HCT116 (cell line): ENCODE measurements at regions not wholly inside any gene's neighbourhood (a gene's known extent, or its start where the extent isn't known, plus 50 kb on each side); places are given as distances from the start of the nearest gene placed in this dataset.

Source experiments
- ATAC-seq: fragments of 200-7000 bp; cut with Tn5 transposase; 2 replicates; pipeline ENCODE4 v1.9.1; 2020; ENCODE audit warnings: mild to moderate bottlenecking, moderate library complexity
- BruUV-seq: library from RNA; stranded (reverse); fragments of 400-500 nt; replicated peaks from 2 replicates; lab custom pipeline; 2021; lab: Mats Ljungman, UMichigan
- CTCF ChIA-PET: fragments of 300-600 bp; sonication (Branson Sonifier 250); formaldehyde crosslinking; loops from one replicate; lab custom pipeline; 2021; ENCODE audit warnings: antibody characterized with exemption; lab: Charles Lee
- POLR2A ChIA-PET: fragments of 300-600, 350-600 bp; sonication (Branson Sonifier 250); formaldehyde crosslinking; loops from one replicate; lab custom pipeline; 2021; ENCODE audit warnings: antibody characterized with exemption; lab: Charles Lee
- RAD21 ChIA-PET, 2 experiments: fragments of 300-600 bp; sonication (Branson Sonifier 250); formaldehyde crosslinking; loops; one replicate each; lab custom pipeline; 2023; ENCODE audit warnings: low total read pairs in 2 of 2; ENCODE audit not compliant: uncharacterized antibody in 2 of 2, unreplicated experiment in 2 of 2, low non-redundant PET in 1 of 2; lab: Charles Lee
- DNase-seq: peaks from one replicate; pipeline ENCODE4 v3.0.0-alpha.2; 2010; ENCODE audit warnings: low read depth, low spot score
- H2AFZ ChIP-seq: fragments of 200-600 bp; shearing (Covaris generic), sonication (generic); 2 replicates; pipeline ENCODE4 v1.6.1; 2017; ENCODE audit warnings: low read depth, mixed run types, mixed read lengths, antibody characterized with exemption, low read length; ENCODE audit not compliant: poor library complexity, severe bottlenecking
- H3K27ac ChIP-seq: 2 replicates; pipeline ENCODE4 v1.5.1; 2012; ENCODE audit warnings: low read depth, low read length
- H3K27me3 ChIP-seq: fragments of 200-600 bp; sonication (generic); 2 replicates; pipeline ENCODE4 v1.6.1; 2016; ENCODE audit warnings: mixed run types, low read length, mixed read lengths; ENCODE audit not compliant: insufficient read depth
- H3K36me3 ChIP-seq, 2 experiments: fragments of 200-500 bp in 1 of 2; fragments of 200-600 bp in 1 of 2; sonication (Bioruptor generic) in 1 of 2; sonication (generic) in 1 of 2; 2 replicates each; pipeline versions ENCODE4 v1.5.1 to v1.6.1; 2014 to 2016; ENCODE audit warnings: low read length in 2 of 2, inconsistent platforms in 1 of 2, mixed read lengths in 1 of 2, mixed run types in 1 of 2; ENCODE audit not compliant: insufficient read depth in 2 of 2, control insufficient read depth in 1 of 2
- H3K4me1 ChIP-seq, 2 experiments: fragments of 200-600 bp in 1 of 2; sonication (generic) in 1 of 2; 2 replicates each; pipeline versions ENCODE4 v1.5.1 to v1.6.1; 2012 to 2017; ENCODE audit warnings: low read length in 2 of 2, inconsistent platforms in 1 of 2, mild to moderate bottlenecking in 1 of 2, mixed read lengths in 1 of 2, mixed run types in 1 of 2, moderate library complexity in 1 of 2; ENCODE audit not compliant: insufficient read depth in 2 of 2, control insufficient read depth in 1 of 2
- H3K4me2 ChIP-seq: fragments of 200-600 bp; sonication (generic); 2 replicates; pipeline ENCODE4 v1.6.1; 2017; ENCODE audit warnings: mixed run types, low read length, mixed read lengths
- H3K4me3 ChIP-seq, 2 experiments: fragments of 200-600 bp in 1 of 2; sonication (generic) in 1 of 2; replicated peaks in 1 of 2; 2 replicates each; pipeline ENCODE4 v1.5.1; 2011 to 2016; ENCODE audit warnings: low read length in 2 of 2, control low read depth in 1 of 2, low read depth in 1 of 2, mild to moderate bottlenecking in 1 of 2, mixed read lengths in 1 of 2, mixed run types in 1 of 2
- H3K79me2 ChIP-seq: fragments of 200-600 bp; sonication (generic); 2 replicates; pipeline ENCODE4 v1.6.1; 2017; ENCODE audit warnings: mild to moderate bottlenecking, mixed run types, low read length, moderate library complexity, mixed read lengths; ENCODE audit not compliant: insufficient read depth
- H3K9ac ChIP-seq: fragments of 200-600 bp; sonication (generic); 2 replicates; pipeline ENCODE4 v1.6.1; 2016; ENCODE audit warnings: low read length, mixed read lengths
- H3K9me2 ChIP-seq: fragments of 200-600 bp; sonication (generic), shearing (Covaris generic); 2 replicates; pipeline ENCODE4 v1.6.1; 2017; ENCODE audit warnings: mixed run types, mild to moderate bottlenecking, moderate library complexity; ENCODE audit not compliant: insufficient read depth
- H3K9me3 ChIP-seq, 2 experiments: fragments of 200-500 bp in 1 of 2; fragments of 200-600 bp in 1 of 2; sonication (Bioruptor generic) in 1 of 2; sonication (generic) in 1 of 2; 2 replicates each; pipeline ENCODE4 v1.6.1; 2014 to 2017; ENCODE audit warnings: low read length in 2 of 2, mixed read lengths in 2 of 2, inconsistent platforms in 1 of 2, low read depth in 1 of 2, mild to moderate bottlenecking in 1 of 2, mixed run types in 1 of 2, moderate library complexity in 1 of 2; ENCODE audit not compliant: control insufficient read depth in 1 of 2, insufficient read depth in 1 of 2
- H4K20me1 ChIP-seq: fragments of 200-600 bp; sonication (generic), shearing (Covaris generic); 2 replicates; pipeline ENCODE4 v1.6.1; 2017; ENCODE audit warnings: mixed run types, mild to moderate bottlenecking, moderate library complexity; ENCODE audit not compliant: insufficient read depth
- ATF3 ChIP-seq: IDR thresholded peaks from 2 replicates; pipeline ENCODE4 v1.6.1; 2012
- CBX3 ChIP-seq: IDR thresholded peaks from 2 replicates; pipeline ENCODE4 v1.6.1; 2012; ENCODE audit warnings: low read depth
- CEBPB ChIP-seq: IDR thresholded peaks from 2 replicates; pipeline ENCODE4 v1.6.1; 2012; ENCODE audit warnings: low read depth
- CTCF ChIP-seq, 3 experiments: fragments of 200-600 bp in 1 of 3; sonication (generic) in 1 of 3; IDR thresholded peaks in 2 of 3; conservative IDR thresholded peaks in 1 of 3; 2 replicates each; pipeline ENCODE4 v1.5.1; 2012 to 2017; ENCODE audit warnings: low read depth in 2 of 3, low read length in 2 of 3, antibody characterized with exemption in 1 of 3, borderline replicate concordance in 1 of 3, control low read depth in 1 of 3, mild to moderate bottlenecking in 1 of 3, mixed read lengths in 1 of 3, mixed run types in 1 of 3, moderate library complexity in 1 of 3; ENCODE audit not compliant: insufficient read depth in 1 of 3
- EZH2phosphoT487 ChIP-seq: fragments of 200-600 bp; IDR thresholded peaks from 2 replicates; pipeline ENCODE4 v1.6.1; 2018; ENCODE audit warnings: antibody characterized with exemption, borderline replicate concordance
- FOSL1 ChIP-seq: IDR thresholded peaks from 2 replicates; pipeline ENCODE4 v1.6.1; 2012; ENCODE audit warnings: low read depth
- POLR2AphosphoS5 ChIP-seq: IDR thresholded peaks from 2 replicates; pipeline ENCODE4 v1.6.1; 2011; ENCODE audit warnings: mild to moderate bottlenecking, low read depth, low read length, moderate library complexity
- SP1 ChIP-seq: IDR thresholded peaks from 2 replicates; pipeline ENCODE4 v1.6.1; 2012; ENCODE audit warnings: low read depth
- intact Hi-C: fragments of 100-400 bp; cut with micrococcal nuclease; formaldehyde crosslinking; loops from 2 replicates; pipeline ENCODE4 v1.10.0; 2022

GRCh38 chr3:30346933-30347320, 259.5 kb upstream of the TGFBR2 start:
- peaks cover 11 to 44% of the 10 kb centered on the region in 2 experiments for H3K4me1 ChIP-seq

More at GRCh38 chr3:30346933-30347320, 259.5 kb upstream of the TGFBR2 start:
- DNase-seq (no peak), ATAC-seq (no peak)
- Histone ChIP-seq H3K27ac (no peak overlapping the region), H4K20me1 (no peaks in the 10 kb centered on the region), H3K9me2 (no peaks in the 10 kb centered on the region), H2AFZ (peak overlapping the region; percentile 81), H3K9ac (no peak overlapping the region), H3K9me3 (no peaks in the 10 kb centered on the region), H3K27me3 (no peaks in the 10 kb centered on the region), H3K79me2 (no peaks in the 10 kb centered on the region), H3K4me2 (no peak overlapping the region), H3K4me3 (no peak overlapping the region), H3K36me3 (no peaks in the 10 kb centered on the region)
- no TSS peak for BruUV-seq
- TF ChIP-seq ATF3 (no peak), CBX3 (no peak), CTCF (IDR thresholded peaks at IDR 0.05 in 2 of 3, conservative IDR thresholded peaks at IDR 0.05 in 1 of 3; ENCODE audit: borderline replicate concordance in 1 of 3, insufficient read depth in 1 of 3, low read depth in 2 of 3, low read length in 2 of 3) (no peak), POLR2AphosphoS5 (no peak), EZH2phosphoT487 (no peak), CEBPB (no peak), SP1 (no peak), FOSL1 (no peak)
- ChIA-PET CTCF (no interaction called here), RAD21 (no interaction called here), POLR2A (no interaction called here)
- intact Hi-C loops, result no loop called here
